Fibroblast of pulmonary artery (primary cell): ENCODE measurements at regions not wholly inside any gene's neighbourhood (a gene's known extent, or its start where the extent isn't known, plus 50 kb on each side); places are given as distances from the start of the nearest gene placed in this dataset.

Source experiments
- DNase-seq: peaks from one replicate; pipeline ENCODE4 v3.0.0-alpha.2; 2010; ENCODE audit warnings: low read depth
- H3K4me3 ChIP-seq: replicated peaks from 2 replicates; pipeline ENCODE4 v1.5.1; 2011; ENCODE audit warnings: low read depth, mild to moderate bottlenecking, control low read depth, low read length, moderate library complexity
- CTCF ChIP-seq: IDR thresholded peaks from 2 replicates; pipeline ENCODE4 v1.5.1; 2011; ENCODE audit warnings: mild to moderate bottlenecking, control low read depth, low read length, inconsistent platforms; ENCODE audit errors: missing control alignments

- H3K4me3 ChIP-seq: no peak overlapping the region
- DNase-seq: no peak
- no peak for TF ChIP-seq CTCF
These were observed 346.5 kb upstream of the PLD5 start for GRCh38 chr1:242870966-242871365.

GRCh38 chr1:242856289-242856688 is 331.8 kb upstream of the PLD5 start:
- H3K4me3 ChIP-seq: no peak overlapping the region
- DNase-seq: no peak
- no peak for TF ChIP-seq CTCF

- DNase-seq: no peak
- TF ChIP-seq CTCF: no peak
- H3K4me3 ChIP-seq: no peak overlapping the region
These were observed 330.0 kb upstream of the PLD5 start for GRCh38 chr1:242854466-242854865.

GRCh38 chr1:242847390-242847993 is 323.0 kb upstream of the PLD5 start:
- no peak for TF ChIP-seq CTCF
- DNase-seq: peak; percentile 19
- no peak overlapping the region for H3K4me3 ChIP-seq

GRCh38 chr1:242842094-242842493 is 317.6 kb upstream of the PLD5 start:
- no peak for DNase-seq
- no peak for TF ChIP-seq CTCF

GRCh38 chr1:242839101-242839500 is 314.6 kb upstream of the PLD5 start:
- no peak for DNase-seq
- no peak for TF ChIP-seq CTCF
- no peak overlapping the region for H3K4me3 ChIP-seq

More at GRCh38 chr1:242842094-242842493, 317.6 kb upstream of the PLD5 start:
- no peak overlapping the region for H3K4me3 ChIP-seq

- no peak for DNase-seq
- TF ChIP-seq CTCF: no peak
- H3K4me3 ChIP-seq: no peak overlapping the region
These were observed 311.9 kb upstream of the PLD5 start for GRCh38 chr1:242836423-242836822.
